CD14-positive monocyte (primary cell): ENCODE measurements at regions not wholly inside any gene's neighbourhood (a gene's known extent, or its start where the extent isn't known, plus 50 kb on each side); places are given as distances from the start of the nearest gene placed in this dataset.

Experiments used
- DNase-seq, 3 donors: peaks; one replicate each; pipeline ENCODE4 v3.0.0-alpha.2; 2011 to 2022
- H2AFZ ChIP-seq: 2 replicates; pipeline ENCODE4 v1.6.0; 2012; ENCODE audit warnings: mild to moderate bottlenecking, low read depth, low read length, inconsistent platforms; ENCODE audit not compliant: insufficient read depth, poor library complexity, severe bottlenecking
- H3K27ac ChIP-seq, 2 donors: 1 replicate in 1 of 2; 2 replicates in 1 of 2; pipeline ENCODE4 v1.5.1; 2012 to 2013; ENCODE audit warnings: low read length in 2 of 2, control low read depth in 1 of 2, inconsistent platforms in 1 of 2, low read depth in 1 of 2, mild to moderate bottlenecking in 1 of 2
- H3K27me3 ChIP-seq, 2 donors: one replicate each; pipeline versions ENCODE4 v1.6.0 to v1.6.1; 2011 to 2013; ENCODE audit warnings: low read length in 2 of 2; ENCODE audit not compliant: control insufficient read depth in 2 of 2, insufficient read depth in 2 of 2
- H3K36me3 ChIP-seq, 2 donors: replicated peaks in 1 of 2; 1 replicate in 1 of 2; 2 replicates in 1 of 2; pipeline versions ENCODE4 v1.5.1 to v1.6.1; 2012 to 2013; ENCODE audit warnings: low read length in 2 of 2, control low read depth in 1 of 2, inconsistent platforms in 1 of 2, mild to moderate bottlenecking in 1 of 2; ENCODE audit not compliant: insufficient read depth in 2 of 2, control insufficient read depth in 1 of 2
- H3K4me1 ChIP-seq, 2 donors: 1 replicate in 1 of 2; 2 replicates in 1 of 2; pipeline versions ENCODE4 v1.5.1 to v1.6.1; 2012 to 2013; ENCODE audit warnings: low read length in 2 of 2, control low read depth in 1 of 2, inconsistent platforms in 1 of 2, mild to moderate bottlenecking in 1 of 2, moderate library complexity in 1 of 2; ENCODE audit not compliant: insufficient read depth in 2 of 2, control insufficient read depth in 1 of 2
- H3K4me2 ChIP-seq: replicated peaks from 2 replicates; pipeline ENCODE3; 2012; ENCODE audit warnings: low read length, moderate library complexity, mild to moderate bottlenecking; ENCODE audit not compliant: poor library complexity, severe bottlenecking; ENCODE audit errors: extremely low read depth
- H3K4me3 ChIP-seq, 3 experiments: fragments of 200-600 bp in 1 of 3; sonication (generic) in 1 of 3; replicated peaks in 1 of 3; 1 replicate in 2 of 3; 2 replicates in 1 of 3; pipeline ENCODE4 v1.5.1; 2011 to 2013; ENCODE audit warnings: low read length in 3 of 3, mild to moderate bottlenecking in 3 of 3, control low read depth in 2 of 3, low read depth in 2 of 3, inconsistent platforms in 1 of 3, moderate library complexity in 1 of 3
- H3K79me2 ChIP-seq: 2 replicates; pipeline ENCODE4 v1.6.0; 2012; ENCODE audit warnings: mild to moderate bottlenecking, control low read depth, inconsistent platforms, low read length, moderate library complexity; ENCODE audit not compliant: insufficient read depth
- H3K9ac ChIP-seq: 2 replicates; pipeline ENCODE4 v1.6.0; 2017; ENCODE audit warnings: low read length, mild to moderate bottlenecking; ENCODE audit not compliant: insufficient read depth, poor library complexity, severe bottlenecking
- H3K9me3 ChIP-seq, 2 donors: replicated peaks in 1 of 2; 1 replicate in 1 of 2; 2 replicates in 1 of 2; pipeline versions ENCODE4 v1.5.1 to v1.6.1; 2012 to 2013; ENCODE audit warnings: low read length in 2 of 2, control low read depth in 1 of 2; ENCODE audit not compliant: control insufficient read depth in 1 of 2, insufficient read depth in 1 of 2
- H4K20me1 ChIP-seq: 2 replicates; pipeline ENCODE4 v1.6.0; 2012; ENCODE audit warnings: mild to moderate bottlenecking, low read length, control low read depth, moderate library complexity; ENCODE audit not compliant: insufficient read depth
- H3K27ac Mint-ChIP-seq, 7 donors: one replicate each; pipeline ENCODE4 v1.8.0; 2020; ENCODE audit warnings: mild to moderate bottlenecking in 7 of 7, mixed read lengths in 7 of 7, moderate library complexity in 6 of 7, inconsistent platforms in 2 of 7
- H3K27me3 Mint-ChIP-seq, 3 donors: one replicate each; pipeline ENCODE4 v1.8.0; 2021 to 2022; ENCODE audit warnings: low read depth in 3 of 3, mild to moderate bottlenecking in 3 of 3, mixed read lengths in 3 of 3, moderate library complexity in 3 of 3, inconsistent platforms in 1 of 3
- H3K36me3 Mint-ChIP-seq, 2 donors: one replicate each; pipeline ENCODE4 v1.8.0; 2020; ENCODE audit warnings: mixed read lengths in 2 of 2, inconsistent platforms in 1 of 2, mild to moderate bottlenecking in 1 of 2
- H3K4me1 Mint-ChIP-seq: one replicate; pipeline ENCODE4 v1.8.0; 2020; ENCODE audit warnings: mild to moderate bottlenecking, mixed read lengths
- H3K4me3 Mint-ChIP-seq, 2 donors: one replicate each; pipeline ENCODE4 v1.8.0; 2020; ENCODE audit warnings: mild to moderate bottlenecking in 2 of 2, mixed read lengths in 2 of 2, moderate library complexity in 1 of 2
- H3K9me3 Mint-ChIP-seq, 7 donors: one replicate each; pipeline ENCODE4 v1.8.0; 2020 to 2022; ENCODE audit warnings: mixed read lengths in 7 of 7, mild to moderate bottlenecking in 6 of 7, moderate library complexity in 6 of 7, inconsistent platforms in 2 of 7
- WGBS: methylation state at CpG from one replicate; pipeline ENCODE4 v1.1.5; 2013; ENCODE audit warnings: missing lambda C conversion rate; ENCODE audit not compliant: insufficient coverage; 5-methylcytosine and 5-hydroxymethylcytosine counted together
- intact Hi-C, 2 donors: fragments of 100-400 bp; cut with micrococcal nuclease; formaldehyde crosslinking; loops; one replicate each; pipeline versions ENCODE4 v1.15.0 to v1.15.1; 2023
- TF ChIP-seq, protein P1 (sequence below): fragments of 200-600 bp; IDR thresholded peaks from one replicate; pipeline ENCODE4 v1.8.0; 2022; ENCODE audit warnings: antibody characterized with exemption, mild to moderate bottlenecking

DNA sequence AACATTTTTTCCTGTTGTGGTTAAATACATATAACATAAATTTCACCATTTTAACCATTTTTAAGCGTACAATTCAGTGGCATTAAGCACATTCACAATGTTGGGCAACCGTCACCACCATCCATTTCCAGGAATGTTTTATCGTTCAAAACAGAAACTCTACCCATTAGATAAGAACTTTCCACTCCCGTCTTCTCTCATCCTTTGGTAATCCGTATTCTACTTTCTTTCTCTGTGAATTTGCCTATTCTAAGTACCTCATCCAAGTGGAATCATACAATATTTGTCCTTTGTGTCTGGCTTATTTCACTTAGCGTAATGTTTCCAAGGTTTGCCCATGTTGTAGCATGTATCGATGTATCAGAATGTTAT is 336.0 kb downstream of the RRAGC start:
- H2AFZ ChIP-seq: no peak overlapping the region
- no peak overlapping the region for H3K9ac ChIP-seq
- no peaks in the 10 kb centered on the region for H3K79me2 ChIP-seq
- peaks cover 0 to 15% of the 10 kb centered on the region in 2 donors for H3K27me3 ChIP-seq
- intact Hi-C loops: no loop called here
- no peaks in the 10 kb centered on the region for H4K20me1 ChIP-seq
- no peak overlapping the region for H3K4me3 ChIP-seq
- no peaks in the 10 kb centered on the region for H3K36me3 ChIP-seq
- 94% methylated on average over 3 of the region's 7 CpGs for WGBS
- H3K4me2 ChIP-seq: no peak overlapping the region
- Mint-ChIP-seq H3K36me3 (no peaks in the 10 kb centered on the region), H3K9me3 (no peaks in the 10 kb centered on the region), H3K4me3 (no peak overlapping the region), H3K27ac (no peak overlapping the region), H3K4me1 (no peaks in the 10 kb centered on the region), H3K27me3 (peaks cover 8 to 29% (median 22%) of the 10 kb centered on the region in 3 donors)
- H3K9me3 ChIP-seq: no peaks in the 10 kb centered on the region
- no peak overlapping the region for H3K27ac ChIP-seq
- H3K4me1 ChIP-seq: no peaks in the 10 kb centered on the region
- TF ChIP-seq, protein P1, sequence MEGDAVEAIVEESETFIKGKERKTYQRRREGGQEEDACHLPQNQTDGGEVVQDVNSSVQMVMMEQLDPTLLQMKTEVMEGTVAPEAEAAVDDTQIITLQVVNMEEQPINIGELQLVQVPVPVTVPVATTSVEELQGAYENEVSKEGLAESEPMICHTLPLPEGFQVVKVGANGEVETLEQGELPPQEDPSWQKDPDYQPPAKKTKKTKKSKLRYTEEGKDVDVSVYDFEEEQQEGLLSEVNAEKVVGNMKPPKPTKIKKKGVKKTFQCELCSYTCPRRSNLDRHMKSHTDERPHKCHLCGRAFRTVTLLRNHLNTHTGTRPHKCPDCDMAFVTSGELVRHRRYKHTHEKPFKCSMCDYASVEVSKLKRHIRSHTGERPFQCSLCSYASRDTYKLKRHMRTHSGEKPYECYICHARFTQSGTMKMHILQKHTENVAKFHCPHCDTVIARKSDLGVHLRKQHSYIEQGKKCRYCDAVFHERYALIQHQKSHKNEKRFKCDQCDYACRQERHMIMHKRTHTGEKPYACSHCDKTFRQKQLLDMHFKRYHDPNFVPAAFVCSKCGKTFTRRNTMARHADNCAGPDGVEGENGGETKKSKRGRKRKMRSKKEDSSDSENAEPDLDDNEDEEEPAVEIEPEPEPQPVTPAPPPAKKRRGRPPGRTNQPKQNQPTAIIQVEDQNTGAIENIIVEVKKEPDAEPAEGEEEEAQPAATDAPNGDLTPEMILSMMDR: no peak
- no peak for DNase-seq

DNA sequence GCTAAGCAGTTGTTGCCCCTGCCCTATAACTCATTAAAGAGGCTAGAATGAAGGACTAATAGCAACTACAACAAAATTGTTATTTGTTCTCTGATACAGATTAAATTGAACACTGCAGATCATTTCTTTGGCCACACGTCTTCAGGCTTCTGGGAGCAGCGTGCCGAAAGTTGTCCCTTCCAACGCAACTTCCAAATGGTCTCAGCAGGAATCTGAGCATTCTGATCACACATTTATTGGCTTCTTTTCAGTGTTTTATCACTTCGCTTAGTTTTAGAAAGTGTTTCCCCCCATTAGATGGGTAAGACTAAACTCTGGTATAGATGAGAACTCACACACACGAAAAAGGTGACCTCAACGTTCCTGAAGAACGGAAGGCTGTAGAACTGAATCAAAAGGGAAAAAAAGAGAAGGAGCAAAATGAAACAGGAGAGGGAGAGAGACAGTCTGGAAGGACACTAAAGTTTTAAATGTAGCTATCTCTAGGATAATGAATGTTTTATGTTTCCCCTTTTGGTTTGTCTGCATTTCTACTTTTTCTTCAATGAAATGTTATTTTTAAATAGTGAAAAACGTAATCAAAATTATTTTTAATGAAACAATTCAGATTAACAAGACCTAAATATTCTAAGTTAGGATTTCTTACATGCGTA is 336.5 kb downstream of the RRAGC start:
- Histone ChIP-seq H3K36me3 (no peaks in the 10 kb centered on the region), H3K4me1 (no peaks in the 10 kb centered on the region), H3K79me2 (no peaks in the 10 kb centered on the region), H3K4me2 (no peak overlapping the region), H3K4me3 (no peak overlapping the region), H3K27ac (no peak overlapping the region), H3K9me3 (no peaks in the 10 kb centered on the region), H3K27me3 (peaks cover 0 to 15% of the 10 kb centered on the region in 2 donors), H4K20me1 (no peaks in the 10 kb centered on the region), H3K9ac (no peak overlapping the region), H2AFZ (no peak overlapping the region)
- H3K27ac Mint-ChIP-seq: no peak overlapping the region
- peaks cover 8 to 30% (median 20%) of the 10 kb centered on the region in 3 donors for H3K27me3 Mint-ChIP-seq
- TF ChIP-seq, protein P1: no peak
- H3K4me3 Mint-ChIP-seq: no peak overlapping the region
- H3K4me1 Mint-ChIP-seq: no peaks in the 10 kb centered on the region
- WGBS: 74% methylated on average over 8 of the region's 10 CpGs
- intact Hi-C loops: no loop called here
- no peak for DNase-seq
- H3K36me3 Mint-ChIP-seq: no peaks in the 10 kb centered on the region
- peaks cover 0 to under 1% (median 0%) of the 10 kb centered on the region in 7 donors for H3K9me3 Mint-ChIP-seq
